Activated T-cell treated with anti-CD3 and anti-CD28 coated beads for 4 hours (primary cell): ENCODE measurements at regions not wholly inside any gene's neighbourhood (a gene's known extent, or its start where the extent isn't known, plus 50 kb on each side); places are given as distances from the start of the nearest gene placed in this dataset.

ENCODE experiments used
- DNase-seq: peaks from one replicate; pipeline ENCODE4 v3.0.0-alpha.2; 2020

- no peak for DNase-seq
Observed at GRCh38 chr4:124590480-124590879, 122.1 kb downstream of the ANKRD50 start.

- no peak for DNase-seq
Observed at GRCh38 chr4:124591637-124592036, 120.9 kb downstream of the ANKRD50 start.

GRCh38 chr4:124593494-124593893 lies 119.0 kb downstream of the ANKRD50 start:
- DNase-seq, result no peak

GRCh38 chr4:124594945-124595344 lies 117.6 kb downstream of the ANKRD50 start:
- no peak for DNase-seq

- DNase-seq, result no peak
Observed at GRCh38 chr4:124596816-124597215, 115.7 kb downstream of the ANKRD50 start.

- DNase-seq, result no peak
Observed at GRCh38 chr4:124610211-124610610, 102.3 kb downstream of the ANKRD50 start.
